K562 (cell line): ENCODE measurements at regions not wholly inside any gene's neighbourhood (a gene's known extent, or its start where the extent isn't known, plus 50 kb on each side); places are given as distances from the start of the nearest gene placed in this dataset.
A peak's percentile ranks its signal among the peaks of the same experiment; 100 is the strongest.

Experiments
- ATAC-seq: fragments of 200-7000 bp; cut with Tn5 transposase; 3 replicates; pipeline ENCODE4 v1.9.1; 2020; ENCODE audit warnings: moderate library complexity
- BruUV-seq: library from RNA; stranded (reverse); fragments of 400-500 nt; replicated peaks from 2 replicates; lab custom pipeline; 2021; lab: Mats Ljungman, UMichigan
- CTCF ChIA-PET: fragments of 300-600 bp; formaldehyde crosslinking; extraction: SDS; loops from one replicate; lab custom pipeline; 2021; ENCODE audit warnings: low intra/inter-chr PET ratio; lab: Yijun Ruan, JAX
- POLR2A ChIA-PET: fragments of 300-600, 350-650 bp; sonication (Branson Sonifier 250); formaldehyde crosslinking; extraction: SDS; loops from one replicate; lab custom pipeline; 2021; ENCODE audit warnings: antibody characterized with exemption, inconsistent platforms; lab: Yijun Ruan, JAX
- DNase-seq, 4 experiments: peaks; one replicate each; pipeline versions ENCODE4 v3.0.0 to v3.0.0-alpha.2; 2011 to 2018; ENCODE audit warnings: low spot score in 3 of 4, mixed read lengths in 3 of 4; ENCODE audit errors: extremely low read depth in 1 of 4
- FAIRE-seq: peaks from 2 replicates; lab custom pipeline; 2011; peaks lifted over from hg19 to GRCh38; lab: Jason Lieb, UNC
- H2AFZ ChIP-seq: 2 replicates; pipeline ENCODE4 v1.6.0; 2011; ENCODE audit warnings: low read depth, low read length, control low read depth, inconsistent platforms
- H3K27ac ChIP-seq: fragments of 200-600 bp; 3 replicates; pipeline ENCODE4 v1.8.0; 2011; ENCODE audit warnings: low read depth, mild to moderate bottlenecking, control low read depth, inconsistent platforms, low read length, moderate library complexity, mixed read lengths; ENCODE audit errors: extremely low read depth
- H3K27me3 ChIP-seq, 2 experiments: fragments of 300-600 bp in 1 of 2; 2 replicates in 1 of 2; 3 replicates in 1 of 2; pipeline versions ENCODE4 v1.6.0 to v1.8.0; 2011; ENCODE audit warnings: inconsistent platforms in 2 of 2, low read length in 2 of 2, mild to moderate bottlenecking in 1 of 2, mixed read lengths in 1 of 2, moderate library complexity in 1 of 2; ENCODE audit not compliant: control insufficient read depth in 2 of 2, insufficient read depth in 2 of 2
- H3K36me3 ChIP-seq: fragments of 300-600 bp; 3 replicates; pipeline ENCODE4 v1.8.0; 2011; ENCODE audit warnings: mild to moderate bottlenecking, low read length, inconsistent platforms; ENCODE audit not compliant: control insufficient read depth, insufficient read depth
- H3K4me1 ChIP-seq, 2 experiments: fragments of 200-600 bp in 1 of 2; replicated peaks in 1 of 2; 2 replicates in 1 of 2; 3 replicates in 1 of 2; pipeline versions ENCODE4 v1.5.1 to v1.8.0; 2011; ENCODE audit warnings: inconsistent platforms in 2 of 2, low read length in 2 of 2, mild to moderate bottlenecking in 1 of 2, mixed read lengths in 1 of 2, moderate library complexity in 1 of 2; ENCODE audit not compliant: control insufficient read depth in 2 of 2, insufficient read depth in 2 of 2
- H3K4me2 ChIP-seq: 2 replicates; pipeline ENCODE4 v1.6.1; 2011; ENCODE audit warnings: low read length, control low read depth, inconsistent platforms, mixed read lengths; ENCODE audit not compliant: insufficient read depth
- H3K4me3 ChIP-seq: fragments of 200-600 bp; sonication (generic), shearing (Covaris generic); 2 replicates; pipeline ENCODE4 v1.5.1; 2016; ENCODE audit warnings: control low read depth, inconsistent platforms
- H3K79me2 ChIP-seq: fragments of 200-600 bp; 3 replicates; pipeline ENCODE4 v1.8.0; 2011; ENCODE audit warnings: low read length, inconsistent platforms; ENCODE audit not compliant: control insufficient read depth, insufficient read depth
- H3K9ac ChIP-seq, 2 experiments: 2 replicates each; pipeline versions ENCODE4 v1.6.0 to v1.6.1; 2011; ENCODE audit warnings: low read depth in 2 of 2, low read length in 2 of 2, control low read depth in 1 of 2, inconsistent platforms in 1 of 2, mild to moderate bottlenecking in 1 of 2, mixed read lengths in 1 of 2; ENCODE audit not compliant: insufficient read depth in 1 of 2
- H3K9me1 ChIP-seq: one replicate; pipeline ENCODE4 v1.6.0; 2011; ENCODE audit warnings: inconsistent platforms, mild to moderate bottlenecking, low read length, moderate library complexity; ENCODE audit not compliant: control insufficient read depth, insufficient read depth
- H3K9me3 ChIP-seq: replicated peaks from 2 replicates; pipeline ENCODE4 v1.5.1; 2011; ENCODE audit warnings: low read depth, low read length, inconsistent platforms; ENCODE audit not compliant: control insufficient read depth, insufficient read depth
- H4K20me1 ChIP-seq: replicated peaks from 2 replicates; pipeline ENCODE4 v1.6.1; 2011; ENCODE audit warnings: low read length, inconsistent platforms, mixed read lengths; ENCODE audit not compliant: control insufficient read depth, insufficient read depth
- CEBPB ChIP-seq: fragments of 450-650 bp; IDR thresholded peaks from 2 replicates; pipeline ENCODE4 v1.6.1; 2016; ENCODE audit warnings: missing genetic modification characterization, missing compliant biosample characterization
- CREM ChIP-seq: IDR thresholded peaks from 2 replicates; pipeline ENCODE4 v1.6.1; 2014; ENCODE audit warnings: antibody characterized with exemption, low read depth
- ELF4 ChIP-seq: fragments of 450-650 bp; formaldehyde crosslinking; IDR thresholded peaks from 2 replicates; pipeline ENCODE4 v1.4.0; 2022; ENCODE audit warnings: missing genetic modification characterization
- GMEB1 ChIP-seq: fragments of 250-450 bp; sonication (Bioruptor Pico); IDR thresholded peaks from 2 replicates; pipeline ENCODE4 v1.4.0; 2020; ENCODE audit warnings: mild to moderate bottlenecking
- RAD21 ChIP-seq, 2 experiments: fragments of 250-450 bp in 1 of 2; fragments of 450-650 bp in 1 of 2; sonication (Bioruptor Pico) in 1 of 2; formaldehyde crosslinking in 1 of 2; IDR thresholded peaks in 1 of 2; conservative IDR thresholded peaks in 1 of 2; 2 replicates each; pipeline versions ENCODE4 v1.4.0 to v1.8.0; 2020 to 2022; ENCODE audit warnings: mild to moderate bottlenecking in 2 of 2, moderate library complexity in 1 of 2
- WGBS: fragments of 100-300 bp; shearing (Covaris generic); methylation state at CpG from one replicate; pipeline ENCODE4 v1.1.6; 2016; ENCODE audit warnings: low coverage, mixed read lengths; ENCODE audit not compliant: insufficient coverage; ENCODE audit errors: missing lambda C conversion rate; 5-methylcytosine and 5-hydroxymethylcytosine counted together
- in situ Hi-C: fragments of 300-500 bp; cut with MboI; formaldehyde crosslinking; loops from 4 replicates; pipeline ENCODE4 v1.15.0; 2018; ENCODE audit warnings: inconsistent platforms, mixed read lengths
- intact Hi-C: fragments of 100-400 bp; cut with micrococcal nuclease; formaldehyde crosslinking; loops from 2 replicates; pipeline ENCODE4 v1.14.2; 2022

- TF ChIP-seq CEBPB (no peak), CREM (no peak), RAD21 (CRISPR knock-in tag; conservative IDR thresholded peaks at IDR 0.05 in 1 of 2, IDR thresholded peaks at IDR 0.05 in 1 of 2) (no peak)
Observed at GRCh38 chr10:8352171-8353075, 297.9 kb downstream of the GATA3 start (continued).

GRCh38 chr10:8356283-8356682 lies 301.8 kb downstream of the GATA3 start:
- in situ Hi-C loops = no loop called here
- Histone ChIP-seq H3K27me3 (no peaks in the 10 kb centered on the region), H3K4me2 (no peak overlapping the region), H3K36me3 (no peaks in the 10 kb centered on the region), H2AFZ (no peak overlapping the region), H3K9me1 (no peaks in the 10 kb centered on the region), H3K27ac (no peak overlapping the region), H3K4me3 (no peak overlapping the region), H3K9me3 (no peaks in the 10 kb centered on the region), H4K20me1 (no peaks in the 10 kb centered on the region), H3K9ac (no peak overlapping the region), H3K4me1 (no peaks in the 10 kb centered on the region), H3K79me2 (no peaks in the 10 kb centered on the region)
- intact Hi-C loops = no loop called here
- FAIRE-seq (no peak), ATAC-seq (no peak), DNase-seq (no peak)
- 0% methylated on average over 1 of the region's 2 CpGs for WGBS
- CTCF ChIA-PET = no interaction called here
- BruUV-seq = no TSS peak
- TF ChIP-seq ELF4 (0 out of 2 replicates have a peak, but pooled peaks have one; percentile 18), GMEB1 (CRISPR knock-in tag) (no peak)
- POLR2A ChIA-PET = no interaction called here
